ENCODE measurements at regions not wholly inside any gene's neighbourhood (a gene's known extent, or its start where the extent isn't known, plus 50 kb on each side); places are given as distances from the start of the nearest gene placed in this dataset.

DNA sequence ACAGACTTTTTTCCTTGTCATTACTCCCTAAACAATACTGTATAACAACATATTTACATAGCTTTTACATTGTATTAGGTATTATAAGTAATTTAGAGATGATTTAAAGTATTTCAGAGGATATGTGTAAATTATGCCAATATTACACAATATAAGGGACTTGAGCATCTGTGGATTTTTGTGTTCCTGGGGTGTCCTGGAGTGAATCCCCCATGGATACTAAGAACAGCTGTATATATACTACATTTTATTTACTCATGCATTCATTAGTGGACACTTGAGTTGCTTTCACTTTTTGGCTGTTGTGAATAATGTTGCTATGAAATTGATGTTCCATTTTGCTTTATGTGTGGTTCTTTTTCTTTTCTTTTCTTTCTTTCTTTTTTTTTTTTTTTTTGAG is 348.8 kb downstream of the SH3GL2 start:
- in situ Hi-C loops (cut with HindIII; ENCODE audit: extremely low pct_ligation_motif_present, low pct_unique_long_range_greater_than_20kb): no loop called here

More for the DNA sequence above, 348.8 kb downstream of the SH3GL2 start:
- POLR2A ChIA-PET: no interaction called here
- no peak overlapping the region for H2AFZ ChIP-seq (ENCODE audit: low read length)
- no peaks in the 10 kb centered on the region for H3K36me3 ChIP-seq (replicated peaks in 1 of 2; ENCODE audit: control insufficient read depth in 1 of 2, insufficient read depth in 2 of 2, low read length in 2 of 2)
- FAIRE-seq (no peak), ATAC-seq (no peak), DNase-seq (ENCODE audit: low spot score) (no peak)
- H3K4me1 ChIP-seq (ENCODE audit: insufficient read depth, low read length): no peaks in the 10 kb centered on the region
- no peaks in the 10 kb centered on the region for H3K9me3 ChIP-seq (ENCODE audit: low read length)
- no peak overlapping the region for H3K9ac ChIP-seq (ENCODE audit: insufficient read depth, low read depth, low read length)
- no peak overlapping the region for H3K27ac ChIP-seq (ENCODE audit: extremely low read length, insufficient read depth, low read length)
- no peak for TF ChIP-seq ZKSCAN5 (CRISPR knock-in tag; IDR thresholded peaks at IDR 0.05)
- TF ChIP-seq ZNF776 (CRISPR knock-in tag; IDR thresholded peaks at IDR 0.05): no peak
- no peak for TF ChIP-seq TMF1 (CRISPR knock-in tag; IDR thresholded peaks at IDR 0.05; ENCODE audit: low read depth)
- TF ChIP-seq ZSCAN25 (CRISPR knock-in tag; IDR thresholded peaks at IDR 0.05): no peak
- TF ChIP-seq, protein P1, sequence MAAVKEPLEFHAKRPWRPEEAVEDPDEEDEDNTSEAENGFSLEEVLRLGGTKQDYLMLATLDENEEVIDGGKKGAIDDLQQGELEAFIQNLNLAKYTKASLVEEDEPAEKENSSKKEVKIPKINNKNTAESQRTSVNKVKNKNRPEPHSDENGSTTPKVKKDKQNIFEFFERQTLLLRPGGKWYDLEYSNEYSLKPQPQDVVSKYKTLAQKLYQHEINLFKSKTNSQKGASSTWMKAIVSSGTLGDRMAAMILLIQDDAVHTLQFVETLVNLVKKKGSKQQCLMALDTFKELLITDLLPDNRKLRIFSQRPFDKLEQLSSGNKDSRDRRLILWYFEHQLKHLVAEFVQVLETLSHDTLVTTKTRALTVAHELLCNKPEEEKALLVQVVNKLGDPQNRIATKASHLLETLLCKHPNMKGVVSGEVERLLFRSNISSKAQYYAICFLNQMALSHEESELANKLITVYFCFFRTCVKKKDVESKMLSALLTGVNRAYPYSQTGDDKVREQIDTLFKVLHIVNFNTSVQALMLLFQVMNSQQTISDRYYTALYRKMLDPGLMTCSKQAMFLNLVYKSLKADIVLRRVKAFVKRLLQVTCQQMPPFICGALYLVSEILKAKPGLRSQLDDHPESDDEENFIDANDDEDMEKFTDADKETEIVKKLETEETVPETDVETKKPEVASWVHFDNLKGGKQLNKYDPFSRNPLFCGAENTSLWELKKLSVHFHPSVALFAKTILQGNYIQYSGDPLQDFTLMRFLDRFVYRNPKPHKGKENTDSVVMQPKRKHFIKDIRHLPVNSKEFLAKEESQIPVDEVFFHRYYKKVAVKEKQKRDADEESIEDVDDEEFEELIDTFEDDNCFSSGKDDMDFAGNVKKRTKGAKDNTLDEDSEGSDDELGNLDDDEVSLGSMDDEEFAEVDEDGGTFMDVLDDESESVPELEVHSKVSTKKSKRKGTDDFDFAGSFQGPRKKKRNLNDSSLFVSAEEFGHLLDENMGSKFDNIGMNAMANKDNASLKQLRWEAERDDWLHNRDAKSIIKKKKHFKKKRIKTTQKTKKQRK (IDR thresholded peaks at IDR 0.05; ENCODE audit: low read length): no peak
- no peak for TF ChIP-seq ZNF792 (CRISPR knock-in tag; IDR thresholded peaks at IDR 0.05)
- no peak for TF ChIP-seq ZNF430 (CRISPR knock-in tag; IDR thresholded peaks at IDR 0.05)
- no peak for TF ChIP-seq THAP11 (CRISPR knock-in tag; IDR thresholded peaks at IDR 0.05)
- no peak for TF ChIP-seq KMT2A (CRISPR knock-in tag; IDR thresholded peaks at IDR 0.05)
- no peak for TF ChIP-seq ELF1 (CRISPR knock-in tag; IDR thresholded peaks at IDR 0.05)
- TF ChIP-seq SIX4 (CRISPR knock-in tag; IDR thresholded peaks at IDR 0.05): no peak
- no peak for TF ChIP-seq JUND (CRISPR knock-in tag; IDR thresholded peaks at IDR 0.05)
- H3K79me2 ChIP-seq (ENCODE audit: insufficient read depth, low read length): no peaks in the 10 kb centered on the region
- H3K4me2 ChIP-seq (ENCODE audit: low read depth, low read length): no peak overlapping the region
- CTCF ChIA-PET (ENCODE audit: low intra/inter-chr PET ratio, low total read pairs): no interaction called here
- H3K27me3 ChIP-seq (ENCODE audit: control insufficient read depth in 1 of 2, insufficient read depth in 2 of 2, low read length in 2 of 2): no peaks in the 10 kb centered on the region
- intact Hi-C loops (cut with micrococcal nuclease; ENCODE audit: unreplicated experiment): loop anchor here (10.0 kb wide), 1 partner anchor 73 kb away; no protein-coding TSS in a partner anchor
- no TSS peak for BruUV-seq (replicated peaks)
- H3K4me3 ChIP-seq (replicated peaks in 1 of 3; ENCODE audit: insufficient read depth in 1 of 3, low read depth in 2 of 3, low read length in 3 of 3): no peak overlapping the region
- H4K20me1 ChIP-seq (ENCODE audit: insufficient read depth, low read length): no peaks in the 10 kb centered on the region

All from HepG2 (cell line).